LHCN-M2 (cell line): ENCODE measurements at regions not wholly inside any gene's neighbourhood (a gene's known extent, or its start where the extent isn't known, plus 50 kb on each side); places are given as distances from the start of the nearest gene placed in this dataset.
"Not testable (repeated sequence)": the region's sequence is repeated elsewhere in the genome, so short reads cannot be mapped to it uniquely, and the experiment has no call there.

Source experiments
- DNase-seq: peaks from one replicate; pipeline ENCODE4 v3.0.0-alpha.2; 2012; ENCODE audit warnings: low read depth

GRCh38 chr15:77839970-77840905 lies 207.5 kb upstream of the LINGO1 start:
- DNase-seq: no peak

- DNase-seq: no peak
Observed at GRCh38 chr15:77839456-77839855, 206.7 kb upstream of the LINGO1 start.

- no peak for DNase-seq
Observed at GRCh38 chr15:77838595-77838994, 205.9 kb upstream of the LINGO1 start.

- no peak for DNase-seq
Observed at GRCh38 chr15:77838061-77838460, 205.3 kb upstream of the LINGO1 start.

GRCh38 chr15:77837649-77838025 lies 204.9 kb upstream of the LINGO1 start:
- no peak for DNase-seq

GRCh38 chr15:77836906-77837648 lies 204.4 kb upstream of the LINGO1 start:
- no peak for DNase-seq

GRCh38 chr15:77836121-77836692 lies 203.5 kb upstream of the LINGO1 start:
- peak; percentile 30 for DNase-seq

GRCh38 chr15:77834276-77834990 lies 201.7 kb upstream of the LINGO1 start:
- no peak for DNase-seq

- no peak for DNase-seq
Observed at GRCh38 chr15:77832874-77833273, 200.2 kb upstream of the LINGO1 start.

GRCh38 chr15:77831986-77832385 lies 199.3 kb upstream of the LINGO1 start:
- DNase-seq: no peak

- peak; percentile 52 for DNase-seq
Observed at GRCh38 chr15:77830051-77830468, 197.3 kb upstream of the LINGO1 start.

- not testable (repeated sequence) for DNase-seq
Observed at GRCh38 chr15:77829331-77829730, 196.6 kb upstream of the LINGO1 start.

GRCh38 chr15:77827860-77828259 lies 195.1 kb upstream of the LINGO1 start:
- DNase-seq: no peak

GRCh38 chr15:77826006-77826695 lies 193.4 kb upstream of the LINGO1 start:
- DNase-seq: no peak

GRCh38 chr15:77825546-77825945 lies 192.8 kb upstream of the LINGO1 start:
- no peak for DNase-seq

GRCh38 chr15:77825252-77825542 lies 192.5 kb upstream of the LINGO1 start:
- DNase-seq: no peak

GRCh38 chr15:77824361-77825251 lies 191.9 kb upstream of the LINGO1 start:
- DNase-seq: no peak

GRCh38 chr15:77823736-77824135 lies 191.0 kb upstream of the LINGO1 start:
- no peak for DNase-seq

GRCh38 chr15:77822631-77823230 lies 190.0 kb upstream of the LINGO1 start:
- no peak for DNase-seq

GRCh38 chr15:77821959-77822256 lies 189.2 kb upstream of the LINGO1 start:
- DNase-seq: no peak
